H1 (cell line): ENCODE measurements at regions not wholly inside any gene's neighbourhood (a gene's known extent, or its start where the extent isn't known, plus 50 kb on each side); places are given as distances from the start of the nearest gene placed in this dataset.
A peak's percentile ranks its signal among the peaks of the same experiment; 100 is the strongest.

Experiments used
- CTCF ChIA-PET: fragments of 300-600 bp; sonication (Branson Sonifier 250); formaldehyde crosslinking; loops from one replicate; lab custom pipeline; 2021; ENCODE audit not compliant: partially characterized antibody; lab: Charles Lee
- POLR2A ChIA-PET: fragments of 300-600 bp; sonication (Branson Sonifier 250); formaldehyde crosslinking; loops from one replicate; lab custom pipeline; 2021; ENCODE audit warnings: inconsistent platforms; ENCODE audit not compliant: partially characterized antibody; lab: Charles Lee
- DNase-seq, 2 experiments: peaks; one replicate each; pipeline versions ENCODE4 v3.0.0 to v3.0.0-alpha.2; 2010 to 2022; ENCODE audit warnings: low spot score in 2 of 2, low read depth in 1 of 2, mixed read lengths in 1 of 2
- FAIRE-seq: peaks from 2 replicates; lab custom pipeline; 2011; peaks lifted over from hg19 to GRCh38; lab: Jason Lieb, UNC
- H2AFZ ChIP-seq: 2 replicates; pipeline ENCODE4 v1.8.1; 2012; ENCODE audit warnings: low read length, inconsistent platforms
- H2AK5ac ChIP-seq: 2 replicates; pipeline ENCODE4 v1.6.1; 2013; ENCODE audit warnings: low read depth, low read length
- H2BK120ac ChIP-seq: replicated peaks from 2 replicates; pipeline ENCODE3; 2013; ENCODE audit warnings: low read depth, low read length, inconsistent platforms
- H2BK12ac ChIP-seq: 2 replicates; pipeline ENCODE4 v1.6.1; 2013; ENCODE audit warnings: low read depth, low read length
- H2BK15ac ChIP-seq: 2 replicates; pipeline ENCODE4 v1.6.1; 2013; ENCODE audit warnings: low read length
- H2BK20ac ChIP-seq: 2 replicates; pipeline ENCODE4 v1.6.1; 2013; ENCODE audit warnings: low read length
- H2BK5ac ChIP-seq: 2 replicates; pipeline ENCODE4 v1.6.1; 2013; ENCODE audit warnings: low read depth, low read length
- H3K14ac ChIP-seq: 2 replicates; pipeline ENCODE4 v1.6.1; 2013; ENCODE audit warnings: inconsistent platforms; ENCODE audit not compliant: insufficient read length
- H3K18ac ChIP-seq: 2 replicates; pipeline ENCODE4 v1.6.1; 2013; ENCODE audit warnings: low read length; ENCODE audit errors: extremely low read depth
- H3K23ac ChIP-seq: 2 replicates; pipeline ENCODE4 v1.6.1; 2013; ENCODE audit warnings: inconsistent platforms; ENCODE audit not compliant: insufficient read length
- H3K23me2 ChIP-seq: 2 replicates; pipeline ENCODE4 v1.6.1; 2013; ENCODE audit warnings: low read depth, low read length
- H3K27ac ChIP-seq: 2 replicates; pipeline ENCODE4 v1.6.1; 2011; ENCODE audit warnings: low read depth, low read length, inconsistent platforms
- H3K27me3 ChIP-seq, 4 experiments: replicated peaks in 1 of 4; 1 replicate in 1 of 4; 2 replicates in 3 of 4; pipeline versions ENCODE4 v1.6.1 to v1.8.1; 2011 to 2013; ENCODE audit warnings: low read length in 3 of 4, mild to moderate bottlenecking in 3 of 4, inconsistent platforms in 2 of 4, mixed read lengths in 2 of 4, moderate library complexity in 1 of 4; ENCODE audit not compliant: control insufficient read depth in 3 of 4, insufficient read depth in 3 of 4; ENCODE audit errors: extremely low read depth in 1 of 4
- H3K36me3 ChIP-seq, 4 experiments: 2 replicates each; pipeline versions ENCODE4 v1.6.1 to v1.8.1; 2011 to 2013; ENCODE audit warnings: mild to moderate bottlenecking in 4 of 4, low read length in 3 of 4, moderate library complexity in 2 of 4, control low read depth in 1 of 4, inconsistent platforms in 1 of 4; ENCODE audit not compliant: insufficient read depth in 4 of 4, control insufficient read depth in 2 of 4
- H3K4ac ChIP-seq: replicated peaks from 2 replicates; pipeline ENCODE3; 2013; ENCODE audit warnings: low read length, low read depth, mixed read lengths, inconsistent platforms; ENCODE audit not compliant: insufficient read length
- H3K4me1 ChIP-seq, 4 experiments: replicated peaks in 1 of 4; 1 replicate in 1 of 4; 2 replicates in 3 of 4; pipeline versions ENCODE4 v1.6.1 to v1.8.1; 2011 to 2013; ENCODE audit warnings: low read length in 3 of 4, inconsistent platforms in 2 of 4, mixed read lengths in 1 of 4; ENCODE audit not compliant: insufficient read depth in 4 of 4, control insufficient read depth in 3 of 4
- H3K4me2 ChIP-seq, 2 experiments: 2 replicates each; pipeline versions ENCODE4 v1.6.1 to v1.8.1; 2011 to 2013; ENCODE audit warnings: low read depth in 2 of 2, low read length in 2 of 2, control low read depth in 1 of 2, inconsistent platforms in 1 of 2, mild to moderate bottlenecking in 1 of 2; ENCODE audit not compliant: insufficient read depth in 1 of 2
- H3K4me3 ChIP-seq, 4 experiments: fragments of 200-600, 300-600 bp in 1 of 4; sonication (generic), shearing (Covaris generic), sonication (Bioruptor Twin) in 1 of 4; 2 replicates each; pipeline versions ENCODE4 v1.5.1 to v1.8.1; 2011 to 2016; ENCODE audit warnings: low read length in 4 of 4, low read depth in 3 of 4, control low read depth in 2 of 4, inconsistent platforms in 2 of 4, mild to moderate bottlenecking in 2 of 4, mixed read lengths in 1 of 4, moderate library complexity in 1 of 4; ENCODE audit not compliant: insufficient read depth in 2 of 4; ENCODE audit errors: extremely low read depth in 1 of 4
- H3K56ac ChIP-seq: replicated peaks from 2 replicates; pipeline ENCODE3; 2013; ENCODE audit warnings: low read depth, mild to moderate bottlenecking, mixed read lengths, low read length, inconsistent platforms; ENCODE audit not compliant: insufficient read length
- H3K79me1 ChIP-seq: 2 replicates; pipeline ENCODE4 v1.6.1; 2013; ENCODE audit warnings: low read depth, low read length, control low read depth
- H3K79me2 ChIP-seq, 2 experiments: 2 replicates each; pipeline versions ENCODE4 v1.6.1 to v1.8.1; 2012 to 2013; ENCODE audit warnings: low read length in 2 of 2, mild to moderate bottlenecking in 2 of 2, inconsistent platforms in 1 of 2; ENCODE audit not compliant: insufficient read depth in 2 of 2, control insufficient read depth in 1 of 2
- H3K9ac ChIP-seq, 4 experiments: replicated peaks in 1 of 4; 1 replicate in 1 of 4; 2 replicates in 3 of 4; pipeline versions ENCODE4 v1.6.1 to v1.8.1; 2011 to 2013; ENCODE audit warnings: low read depth in 3 of 4, low read length in 3 of 4, control low read depth in 2 of 4, mild to moderate bottlenecking in 2 of 4, moderate library complexity in 2 of 4, inconsistent platforms in 1 of 4; ENCODE audit errors: extremely low read depth in 1 of 4
- H3K9me3 ChIP-seq, 2 experiments: 2 replicates each; pipeline versions ENCODE4 v1.6.1 to v1.8.1; 2012 to 2013; ENCODE audit warnings: mild to moderate bottlenecking in 2 of 2, moderate library complexity in 2 of 2, control low read depth in 1 of 2, inconsistent platforms in 1 of 2, low read depth in 1 of 2, low read length in 1 of 2, mixed read lengths in 1 of 2; ENCODE audit not compliant: insufficient read depth in 2 of 2
- H4K20me1 ChIP-seq, 2 experiments: replicated peaks in 1 of 2; 2 replicates each; pipeline versions ENCODE3 to v1.8.1; 2011 to 2013; ENCODE audit warnings: inconsistent platforms in 2 of 2, low read length in 2 of 2, mild to moderate bottlenecking in 1 of 2; ENCODE audit not compliant: insufficient read depth in 2 of 2, control insufficient read depth in 1 of 2
- H4K5ac ChIP-seq: 2 replicates; pipeline ENCODE4 v1.6.1; 2013; ENCODE audit warnings: low read length, low read depth, mixed read lengths, inconsistent platforms; ENCODE audit not compliant: insufficient read length
- H4K8ac ChIP-seq: 2 replicates; pipeline ENCODE4 v1.8.0; 2013; ENCODE audit warnings: mild to moderate bottlenecking, moderate library complexity, low read length, inconsistent platforms; ENCODE audit not compliant: insufficient read depth; ENCODE audit errors: extremely low read depth
- H4K91ac ChIP-seq: replicated peaks from 2 replicates; pipeline ENCODE3; 2013; ENCODE audit warnings: low read length, mixed read lengths, inconsistent platforms; ENCODE audit not compliant: insufficient read length
- BACH1 ChIP-seq: IDR thresholded peaks from 2 replicates; pipeline ENCODE4 v1.6.1; 2012; ENCODE audit warnings: low read length, improper control_type of control experiment
- CHD1 ChIP-seq: IDR thresholded peaks from 2 replicates; pipeline ENCODE4 v1.6.1; 2012; ENCODE audit warnings: low read depth, low read length, improper control_type of control experiment
- CTBP2 ChIP-seq: IDR thresholded peaks from 2 replicates; pipeline ENCODE4 v1.7.0; 2011; ENCODE audit warnings: borderline replicate concordance, mild to moderate bottlenecking, moderate library complexity, mixed read lengths, low read length; ENCODE audit not compliant: insufficient read depth, insufficient read length
- JUND ChIP-seq: IDR thresholded peaks from 2 replicates; pipeline ENCODE4 v1.6.1; 2011; ENCODE audit warnings: mild to moderate bottlenecking, improper control_type of control experiment, low read length
- RNF2 ChIP-seq: fragments of 200-900, 300-1000 bp; sonication (generic); IDR thresholded peaks from 2 replicates; pipeline ENCODE4 v1.7.1; 2016; ENCODE audit warnings: borderline replicate concordance, low read depth, mild to moderate bottlenecking, antibody characterized with exemption, low read length; ENCODE audit not compliant: poor library complexity, severe bottlenecking; ENCODE audit errors: missing control alignments
- SIX5 ChIP-seq: IDR thresholded peaks from 2 replicates; pipeline ENCODE4 v1.6.1; 2011; ENCODE audit warnings: mild to moderate bottlenecking, low read depth, low read length
- WGBS, 2 experiments: shearing (Covaris generic) in 1 of 2; methylation state at CpG; one replicate each; pipeline versions ENCODE4 v1.1.6 to v1.1.7; 2013 to 2015; ENCODE audit warnings: low lambda C conversion rate in 2 of 2, mixed read lengths in 2 of 2, inconsistent platforms in 1 of 2, low coverage in 1 of 2, missing lambda C conversion rate in 1 of 2; ENCODE audit not compliant: insufficient replicate concordance in 2 of 2, insufficient coverage in 1 of 2, insufficient read length in 1 of 2; ENCODE audit errors: extremely low coverage in 1 of 2, missing lambda C conversion rate in 1 of 2; 5-methylcytosine and 5-hydroxymethylcytosine counted together
- TF ChIP-seq, protein P1 (sequence below): IDR thresholded peaks from 2 replicates; pipeline ENCODE4 v1.6.1; 2011; ENCODE audit warnings: low read length, improper control_type of control experiment

DNA sequence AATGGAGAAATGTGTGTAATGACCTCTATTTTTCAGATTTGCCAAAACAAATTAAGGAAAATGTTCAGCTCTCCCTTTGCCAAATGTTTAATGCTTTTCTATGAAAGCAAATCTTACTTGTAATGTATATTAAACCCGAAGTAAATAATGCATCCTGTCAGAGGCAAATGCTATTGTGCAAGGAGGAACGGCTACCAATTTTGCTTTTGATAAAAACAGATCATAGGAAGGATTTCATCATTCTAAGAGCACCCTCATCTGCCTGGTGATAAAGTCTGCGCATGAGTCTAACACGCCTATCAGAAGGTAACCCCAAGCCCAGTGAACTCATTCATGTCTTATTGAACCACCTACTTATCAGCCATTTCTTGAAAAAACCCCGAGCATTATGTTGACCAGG lies 412.4 kb upstream of the MKI67 start:
- no peak overlapping the region for H3K18ac ChIP-seq
- H3K9me3 ChIP-seq: no peaks in the 10 kb centered on the region
- H2BK20ac ChIP-seq: no peak overlapping the region
- H3K36me3 ChIP-seq: no peaks in the 10 kb centered on the region
- no peak overlapping the region for H2BK120ac ChIP-seq
- H3K56ac ChIP-seq: no peak overlapping the region
- peak overlapping the region in 1 of 4 experiments; percentile 33; a peak in 1 of 8 replicates for H3K4me3 ChIP-seq
- peaks cover 6% of the 10 kb centered on the region; the same call in 1 of the 2 replicates for H3K23me2 ChIP-seq
- H3K4me1 ChIP-seq: peaks cover 2 to 33% (median 24%) of the 10 kb centered on the region in 4 experiments
- H2BK5ac ChIP-seq: no peak overlapping the region; the same call in 1 of the 2 replicates
- no peak overlapping the region for H2AK5ac ChIP-seq
- peak overlapping the region; percentile 38 to 99; a peak in 2 of 4 replicates for H3K4me2 ChIP-seq
- no peaks in the 10 kb centered on the region for H3K79me1 ChIP-seq
- no peak overlapping the region for H4K91ac ChIP-seq
- peaks cover 0 to 3% (median under 1%) of the 10 kb centered on the region in 4 experiments; a peak in 1 of 7 replicates for H3K27me3 ChIP-seq
- H3K4ac ChIP-seq: no peak overlapping the region
- no peak overlapping the region for H3K23ac ChIP-seq
- WGBS, 2 experiments: 69% methylated on average over 5 of the region's 5 CpGs; no CpG with 5 or more reads in 1 of the 2 experiments
- no peak for DNase-seq
- H4K8ac ChIP-seq: no peak overlapping the region
- H2BK15ac ChIP-seq: no peak overlapping the region
- no peak for FAIRE-seq
- H4K20me1 ChIP-seq: no peaks in the 10 kb centered on the region
- H3K27ac ChIP-seq: no peak overlapping the region
- H3K9ac ChIP-seq: no peak overlapping the region
- no peaks in the 10 kb centered on the region for H3K79me2 ChIP-seq
- no peak overlapping the region for H3K14ac ChIP-seq
- ChIA-PET CTCF (interaction anchor here (0.6 to 6.1 kb wide), 7 partner anchors 10 to 492 kb away, joined by 3 to 52 read pairs (median 4); no protein-coding TSS in a partner anchor), POLR2A (interaction anchor here (1.8 kb wide), 1 partner anchor 10 kb away, joined by 8 read pairs; no protein-coding TSS in a partner anchor)
- peak overlapping the region; percentile 68; the same call in 1 of the 2 replicates for H2BK12ac ChIP-seq
- H2AFZ ChIP-seq: no peak overlapping the region
- TF ChIP-seq CTBP2 (no peak), RNF2 (no peak), SIX5 (no peak), CHD1 (no peak), JUND (no peak), BACH1 (no peak)
- TF ChIP-seq, protein P1, sequence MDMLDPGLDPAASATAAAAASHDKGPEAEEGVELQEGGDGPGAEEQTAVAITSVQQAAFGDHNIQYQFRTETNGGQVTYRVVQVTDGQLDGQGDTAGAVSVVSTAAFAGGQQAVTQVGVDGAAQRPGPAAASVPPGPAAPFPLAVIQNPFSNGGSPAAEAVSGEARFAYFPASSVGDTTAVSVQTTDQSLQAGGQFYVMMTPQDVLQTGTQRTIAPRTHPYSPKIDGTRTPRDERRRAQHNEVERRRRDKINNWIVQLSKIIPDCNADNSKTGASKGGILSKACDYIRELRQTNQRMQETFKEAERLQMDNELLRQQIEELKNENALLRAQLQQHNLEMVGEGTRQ: no peak
- no peak overlapping the region for H4K5ac ChIP-seq
